HL-60 (cell line): ENCODE measurements at regions not wholly inside any gene's neighbourhood (a gene's known extent, or its start where the extent isn't known, plus 50 kb on each side); places are given as distances from the start of the nearest gene placed in this dataset.
"Not testable (repeated sequence)": the region's sequence is repeated elsewhere in the genome, so short reads cannot be mapped to it uniquely, and the experiment has no call there.

Experiments
- DNase-seq, 2 experiments: peaks; one replicate each; pipeline ENCODE4 v3.0.0-alpha.2; 2010 to 2020; ENCODE audit warnings: low read depth in 1 of 2, low spot score in 1 of 2
- H3K27ac ChIP-seq: fragments of 250-450 bp; sonication (Bioruptor Pico); replicated peaks from 2 replicates; pipeline ENCODE4 v1.5.1; 2020; ENCODE audit warnings: mild to moderate bottlenecking, moderate library complexity
- H3K27me3 ChIP-seq: fragments of 250-450 bp; sonication (Bioruptor Pico); 2 replicates; pipeline ENCODE4 v1.5.1; 2021; ENCODE audit warnings: mild to moderate bottlenecking, moderate library complexity; ENCODE audit not compliant: insufficient read depth, poor library complexity, severe bottlenecking
- H3K4me3 ChIP-seq: replicated peaks from 2 replicates; pipeline ENCODE4 v1.5.1; 2011; ENCODE audit warnings: mild to moderate bottlenecking, control low read depth, low read length; ENCODE audit not compliant: insufficient read depth
- GABPA ChIP-seq: IDR thresholded peaks from 2 replicates; pipeline ENCODE4 v1.6.1; 2012; ENCODE audit warnings: low read depth
- POLR2AphosphoS5 ChIP-seq: IDR thresholded peaks from 2 replicates; pipeline ENCODE4 v1.6.1; 2012; ENCODE audit warnings: low read depth
- SPI1 ChIP-seq: IDR thresholded peaks from 2 replicates; pipeline ENCODE4 v1.6.1; 2012; ENCODE audit warnings: low read depth, mild to moderate bottlenecking, borderline replicate concordance
- TF ChIP-seq, protein P1 (sequence below): IDR thresholded peaks from one replicate; pipeline ENCODE4 v1.5.1; 2011; ENCODE audit warnings: low read length, control low read depth, inconsistent platforms; ENCODE audit not compliant: insufficient read depth
- TF ChIP-seq, protein P2 (sequence below): IDR thresholded peaks from 2 replicates; pipeline ENCODE4 v1.6.1; 2012; ENCODE audit warnings: low read depth; ENCODE audit not compliant: insufficient replicate concordance

DNA sequence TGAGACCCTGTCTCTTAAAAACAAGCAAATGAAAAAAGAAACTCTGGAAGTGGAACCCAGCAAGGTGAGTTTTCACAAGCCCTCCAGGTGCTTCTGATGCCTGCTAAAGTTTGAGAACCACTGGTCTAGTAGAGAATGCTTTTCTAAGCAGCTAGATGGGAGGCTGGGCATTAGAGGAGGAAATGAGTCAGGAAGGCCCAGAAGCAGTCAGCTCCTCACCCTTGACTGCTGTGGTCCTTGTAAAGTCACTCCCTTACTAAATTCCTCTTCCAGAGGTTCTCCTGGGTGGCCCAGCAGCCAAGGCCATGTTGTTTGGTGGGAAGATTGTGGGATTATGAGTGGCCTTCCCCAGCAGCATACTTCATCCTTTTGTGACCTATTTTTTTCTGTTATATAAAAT lies 52.0 kb upstream of the FYN start:
- DNase-seq: no peak
- TF ChIP-seq, protein P1, sequence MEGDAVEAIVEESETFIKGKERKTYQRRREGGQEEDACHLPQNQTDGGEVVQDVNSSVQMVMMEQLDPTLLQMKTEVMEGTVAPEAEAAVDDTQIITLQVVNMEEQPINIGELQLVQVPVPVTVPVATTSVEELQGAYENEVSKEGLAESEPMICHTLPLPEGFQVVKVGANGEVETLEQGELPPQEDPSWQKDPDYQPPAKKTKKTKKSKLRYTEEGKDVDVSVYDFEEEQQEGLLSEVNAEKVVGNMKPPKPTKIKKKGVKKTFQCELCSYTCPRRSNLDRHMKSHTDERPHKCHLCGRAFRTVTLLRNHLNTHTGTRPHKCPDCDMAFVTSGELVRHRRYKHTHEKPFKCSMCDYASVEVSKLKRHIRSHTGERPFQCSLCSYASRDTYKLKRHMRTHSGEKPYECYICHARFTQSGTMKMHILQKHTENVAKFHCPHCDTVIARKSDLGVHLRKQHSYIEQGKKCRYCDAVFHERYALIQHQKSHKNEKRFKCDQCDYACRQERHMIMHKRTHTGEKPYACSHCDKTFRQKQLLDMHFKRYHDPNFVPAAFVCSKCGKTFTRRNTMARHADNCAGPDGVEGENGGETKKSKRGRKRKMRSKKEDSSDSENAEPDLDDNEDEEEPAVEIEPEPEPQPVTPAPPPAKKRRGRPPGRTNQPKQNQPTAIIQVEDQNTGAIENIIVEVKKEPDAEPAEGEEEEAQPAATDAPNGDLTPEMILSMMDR: no peak
- TF ChIP-seq, protein P2, sequence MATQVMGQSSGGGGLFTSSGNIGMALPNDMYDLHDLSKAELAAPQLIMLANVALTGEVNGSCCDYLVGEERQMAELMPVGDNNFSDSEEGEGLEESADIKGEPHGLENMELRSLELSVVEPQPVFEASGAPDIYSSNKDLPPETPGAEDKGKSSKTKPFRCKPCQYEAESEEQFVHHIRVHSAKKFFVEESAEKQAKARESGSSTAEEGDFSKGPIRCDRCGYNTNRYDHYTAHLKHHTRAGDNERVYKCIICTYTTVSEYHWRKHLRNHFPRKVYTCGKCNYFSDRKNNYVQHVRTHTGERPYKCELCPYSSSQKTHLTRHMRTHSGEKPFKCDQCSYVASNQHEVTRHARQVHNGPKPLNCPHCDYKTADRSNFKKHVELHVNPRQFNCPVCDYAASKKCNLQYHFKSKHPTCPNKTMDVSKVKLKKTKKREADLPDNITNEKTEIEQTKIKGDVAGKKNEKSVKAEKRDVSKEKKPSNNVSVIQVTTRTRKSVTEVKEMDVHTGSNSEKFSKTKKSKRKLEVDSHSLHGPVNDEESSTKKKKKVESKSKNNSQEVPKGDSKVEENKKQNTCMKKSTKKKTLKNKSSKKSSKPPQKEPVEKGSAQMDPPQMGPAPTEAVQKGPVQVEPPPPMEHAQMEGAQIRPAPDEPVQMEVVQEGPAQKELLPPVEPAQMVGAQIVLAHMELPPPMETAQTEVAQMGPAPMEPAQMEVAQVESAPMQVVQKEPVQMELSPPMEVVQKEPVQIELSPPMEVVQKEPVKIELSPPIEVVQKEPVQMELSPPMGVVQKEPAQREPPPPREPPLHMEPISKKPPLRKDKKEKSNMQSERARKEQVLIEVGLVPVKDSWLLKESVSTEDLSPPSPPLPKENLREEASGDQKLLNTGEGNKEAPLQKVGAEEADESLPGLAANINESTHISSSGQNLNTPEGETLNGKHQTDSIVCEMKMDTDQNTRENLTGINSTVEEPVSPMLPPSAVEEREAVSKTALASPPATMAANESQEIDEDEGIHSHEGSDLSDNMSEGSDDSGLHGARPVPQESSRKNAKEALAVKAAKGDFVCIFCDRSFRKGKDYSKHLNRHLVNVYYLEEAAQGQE: no peak
- TF ChIP-seq POLR2AphosphoS5: no peak
- no peak for TF ChIP-seq GABPA
- TF ChIP-seq SPI1: no peak
- Histone ChIP-seq H3K27ac (no peak overlapping the region), H3K4me3 (no peak overlapping the region), H3K27me3 (no peaks in the 10 kb centered on the region)

DNA sequence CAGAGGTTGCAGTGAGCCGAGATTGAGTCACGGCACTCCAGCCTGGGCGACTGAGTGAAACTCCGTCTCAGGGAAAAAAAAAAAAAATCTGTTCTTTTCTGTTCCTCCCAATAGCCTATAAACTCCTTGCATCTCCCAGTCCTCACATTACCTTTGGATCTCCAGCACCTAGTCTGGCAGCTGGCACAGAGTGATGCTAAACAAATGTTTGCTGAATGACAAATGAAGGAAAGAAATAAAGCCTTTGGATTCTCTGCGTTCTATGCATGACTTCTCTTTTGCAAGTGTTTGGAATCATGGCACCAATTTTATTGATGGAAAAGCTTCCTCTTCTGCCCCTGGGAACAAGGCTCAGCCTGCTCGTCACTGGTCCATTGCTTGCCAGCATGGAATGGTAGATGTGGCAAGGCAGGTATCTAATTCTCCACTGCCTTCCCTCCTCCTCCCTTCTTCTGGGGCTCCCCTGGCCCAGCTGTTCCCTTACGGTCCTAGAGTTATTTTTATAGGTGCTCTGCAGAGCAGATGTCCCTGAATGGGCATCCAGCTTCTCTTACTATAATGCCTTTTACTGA lies 53.6 kb upstream of the FYN start:
- no peak overlapping the region for H3K27ac ChIP-seq
- TF ChIP-seq GABPA (no peak), SPI1 (no peak)
- no peak for DNase-seq
- H3K27me3 ChIP-seq: no peaks in the 10 kb centered on the region
- no peak overlapping the region for H3K4me3 ChIP-seq

DNA sequence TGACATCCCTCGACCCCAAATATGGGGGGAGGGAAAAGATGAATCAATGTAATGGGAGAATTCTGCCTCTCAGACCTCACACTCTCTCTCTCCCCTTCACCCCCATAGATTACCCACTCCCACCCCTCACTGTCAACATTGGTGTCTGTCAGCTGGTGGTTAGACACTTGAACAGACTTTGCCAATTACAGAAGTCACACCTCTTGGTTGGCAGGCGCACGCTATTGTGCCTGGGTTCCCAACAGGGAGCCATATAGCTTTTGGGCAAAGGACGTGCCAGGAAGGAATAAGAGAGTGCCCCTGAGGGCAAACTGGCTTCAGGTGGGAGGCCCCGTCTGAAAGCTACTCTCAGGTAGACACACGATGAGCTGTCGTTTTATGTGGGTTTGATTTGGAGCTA lies 54.1 kb upstream of the FYN start:
- Histone ChIP-seq H3K27me3 (no peaks in the 10 kb centered on the region), H3K4me3 (no peak overlapping the region), H3K27ac (no peak overlapping the region)
- DNase-seq: no peak
- TF ChIP-seq SPI1 (no peak), POLR2AphosphoS5 (no peak), GABPA (no peak)
- TF ChIP-seq, protein P1: no peak
- TF ChIP-seq, protein P2: no peak

DNA sequence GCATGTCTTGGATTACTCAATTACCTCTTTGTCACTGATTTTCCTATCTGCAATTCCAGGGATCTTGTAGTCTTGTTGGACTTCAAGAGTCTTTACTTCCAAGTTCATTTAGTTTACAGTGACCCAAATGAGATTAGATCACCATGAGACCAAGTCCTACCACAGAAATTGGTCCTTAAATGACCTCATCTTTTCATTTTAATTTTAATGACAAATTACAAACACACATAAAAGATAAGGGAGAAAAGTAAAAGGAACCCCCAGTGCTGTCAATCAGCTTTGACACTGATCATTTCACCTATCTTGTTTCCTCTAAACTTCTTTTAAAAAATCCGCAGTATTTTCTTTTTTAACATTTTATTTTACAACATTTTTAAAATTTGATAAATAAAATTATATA lies 54.9 kb upstream of the FYN start:
- no peaks in the 10 kb centered on the region for H3K27me3 ChIP-seq
- H3K4me3 ChIP-seq: no peak overlapping the region
- DNase-seq: no peak
- no peak overlapping the region for H3K27ac ChIP-seq
- TF ChIP-seq, protein P2: no peak
- TF ChIP-seq GABPA: no peak
- TF ChIP-seq POLR2AphosphoS5: no peak
- TF ChIP-seq, protein P1: no peak
- TF ChIP-seq SPI1: no peak

DNA sequence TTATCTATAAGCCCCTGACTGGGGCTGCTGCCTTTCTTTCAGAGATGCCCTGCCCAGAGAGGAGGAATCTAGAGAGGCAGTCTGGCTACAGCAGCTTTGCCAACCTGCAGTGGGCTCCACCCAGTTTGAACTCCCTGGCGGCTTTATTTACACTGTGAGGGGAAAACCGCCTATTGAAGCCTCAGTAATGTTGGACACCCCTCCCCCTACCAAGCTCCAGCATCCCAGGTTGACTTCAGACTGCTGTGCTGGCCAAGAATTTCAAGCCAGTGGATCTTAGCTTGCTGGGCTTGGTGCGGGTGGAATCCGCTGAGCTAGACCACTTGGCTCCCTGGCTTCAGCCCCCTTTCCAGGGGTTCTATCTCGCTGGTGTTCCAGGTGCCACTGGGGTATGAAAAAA lies 61.4 kb upstream of the FYN start:
- H3K4me3 ChIP-seq, H3K27me3 ChIP-seq, H3K27ac ChIP-seq, DNase-seq: not testable (repeated sequence)
